ENCODE measurements at regions not wholly inside any gene's neighbourhood (a gene's known extent, or its start where the extent isn't known, plus 50 kb on each side); places are given as distances from the start of the nearest gene placed in this dataset.

- TF ChIP-seq EP300 (IDR thresholded peaks at IDR 0.05; ENCODE audit: borderline replicate concordance), result no peak
- no peak for TF ChIP-seq TAF1 (IDR thresholded peaks at IDR 0.05; ENCODE audit: low read depth)
- no peak for TF ChIP-seq EGR1 (IDR thresholded peaks at IDR 0.05)
- TF ChIP-seq REST (IDR thresholded peaks at IDR 0.05; ENCODE audit: low read depth), result no peak
- TF ChIP-seq NFIC (IDR thresholded peaks at IDR 0.05), result no peak
- TF ChIP-seq CREB1 (IDR thresholded peaks at IDR 0.05; ENCODE audit: low read depth), result no peak
- no peak for TF ChIP-seq TEAD4 (IDR thresholded peaks at IDR 0.05)
- TF ChIP-seq FOXM1 (IDR thresholded peaks at IDR 0.05; ENCODE audit: borderline replicate concordance, low read depth), result no peak
- TF ChIP-seq RAD21 (IDR thresholded peaks at IDR 0.05; ENCODE audit: low read depth), result no peak
Measured at GRCh38 chr2:182587831-182588230, 128.2 kb upstream of the DNAJC10 start.

All from Ishikawa (cell line).